Stimulated activated CD4-positive, alpha-beta T cell treated with anti-CD3 and anti-CD28 coated beads, Interleukin-1b, Interleukin-23, amount 100 ng/mL, for 48 hours (primary cell): ENCODE measurements at regions not wholly inside any gene's neighbourhood (a gene's known extent, or its start where the extent isn't known, plus 50 kb on each side); places are given as distances from the start of the nearest gene placed in this dataset.

ENCODE experiments used
- DNase-seq: peaks from one replicate; pipeline ENCODE4 v3.0.0-alpha.2; 2020

- DNase-seq = no peak
Observed at GRCh38 chr20:40738976-40739375, 49.9 kb upstream of the MAFB start.

- DNase-seq = no peak
Observed at GRCh38 chr20:40739841-40740240, 50.8 kb upstream of the MAFB start.

GRCh38 chr20:40741507-40742106 is 52.6 kb upstream of the MAFB start:
- peak; percentile 20 for DNase-seq

- no peak for DNase-seq
Observed at GRCh38 chr20:40743141-40743775, 54.2 kb upstream of the MAFB start.

GRCh38 chr20:40744072-40744817 is 55.2 kb upstream of the MAFB start:
- no peak for DNase-seq

GRCh38 chr20:40744818-40745175 is 55.8 kb upstream of the MAFB start:
- DNase-seq = no peak

GRCh38 chr20:40746251-40746650 is 57.2 kb upstream of the MAFB start:
- no peak for DNase-seq

- no peak for DNase-seq
Observed at GRCh38 chr20:40748182-40748581, 59.1 kb upstream of the MAFB start.

- no peak for DNase-seq
Observed at GRCh38 chr20:40749985-40750506, 61.0 kb upstream of the MAFB start.

GRCh38 chr20:40750541-40751035 is 61.6 kb upstream of the MAFB start:
- DNase-seq = no peak

GRCh38 chr20:40753472-40753871 is 64.4 kb upstream of the MAFB start:
- DNase-seq = no peak

- no peak for DNase-seq
Observed at GRCh38 chr20:40754339-40754943, 65.4 kb upstream of the MAFB start.

GRCh38 chr20:40757087-40757486 is 68.1 kb upstream of the MAFB start:
- DNase-seq = no peak

- DNase-seq = no peak
Observed at GRCh38 chr20:40758790-40759189, 69.8 kb upstream of the MAFB start.

GRCh38 chr20:40760399-40760798 is 71.4 kb upstream of the MAFB start:
- DNase-seq = no peak

- DNase-seq = no peak
Observed at GRCh38 chr20:40763646-40764295, 74.7 kb upstream of the MAFB start.

- no peak for DNase-seq
Observed at GRCh38 chr20:40765814-40766480, 76.9 kb upstream of the MAFB start.

- DNase-seq = no peak
Observed at GRCh38 chr20:40766790-40767614, 78.0 kb upstream of the MAFB start.

GRCh38 chr20:40767615-40767924 is 78.5 kb upstream of the MAFB start:
- DNase-seq = no peak

- no peak for DNase-seq
Observed at GRCh38 chr20:40768105-40768504, 79.1 kb upstream of the MAFB start.

GRCh38 chr20:40769677-40770285 is 80.7 kb upstream of the MAFB start:
- no peak for DNase-seq
